Ascending aorta (tissue), 2 donors: ENCODE measurements at regions not wholly inside any gene's neighbourhood (a gene's known extent, or its start where the extent isn't known, plus 50 kb on each side); places are given as distances from the start of the nearest gene placed in this dataset.

Source experiments
- DNase-seq, 2 donors: peaks; one replicate each; pipeline ENCODE4 v3.0.0-alpha.2; 2019; ENCODE audit warnings: low spot score in 2 of 2
- H3K27ac ChIP-seq, 2 donors: fragments of 200-600 bp; sonication (generic); one replicate each; pipeline ENCODE4 v1.5.1; 2016 to 2017; ENCODE audit warnings: mild to moderate bottlenecking in 1 of 2
- H3K27me3 ChIP-seq: fragments of 200-600 bp; sonication (generic); one replicate; pipeline ENCODE4 v1.5.1; 2017
- H3K36me3 ChIP-seq, 2 donors: fragments of 200-600 bp; sonication (generic); one replicate each; pipeline ENCODE4 v1.5.1; 2016
- H3K4me1 ChIP-seq, 2 donors: fragments of 200-600 bp; sonication (generic); one replicate each; pipeline ENCODE4 v1.5.1; 2016 to 2017; ENCODE audit warnings: mild to moderate bottlenecking in 1 of 2
- H3K4me3 ChIP-seq, 2 donors: fragments of 200-600 bp; sonication (generic); one replicate each; pipeline ENCODE4 v1.5.1; 2016 to 2017; ENCODE audit warnings: mild to moderate bottlenecking in 1 of 2
- H3K9me3 ChIP-seq, 2 donors: fragments of 200-600 bp; sonication (generic); one replicate each; pipeline ENCODE4 v1.5.1; 2016
- intact Hi-C: fragments of 100-400 bp; cut with DNase I; formaldehyde crosslinking; loops from one replicate; pipeline ENCODE4 v1.15.1; 2023
- TF ChIP-seq, protein P1 (sequence below), 3 experiments: fragments of 200-600 bp in 2 of 3; fragments of 450-650 bp in 1 of 3; sonication (generic) in 2 of 3; IDR thresholded peaks; one replicate each; pipeline ENCODE4 v1.5.1; 2016 to 2019; ENCODE audit warnings: antibody characterized with exemption in 3 of 3, mild to moderate bottlenecking in 1 of 3, moderate library complexity in 1 of 3

DNA sequence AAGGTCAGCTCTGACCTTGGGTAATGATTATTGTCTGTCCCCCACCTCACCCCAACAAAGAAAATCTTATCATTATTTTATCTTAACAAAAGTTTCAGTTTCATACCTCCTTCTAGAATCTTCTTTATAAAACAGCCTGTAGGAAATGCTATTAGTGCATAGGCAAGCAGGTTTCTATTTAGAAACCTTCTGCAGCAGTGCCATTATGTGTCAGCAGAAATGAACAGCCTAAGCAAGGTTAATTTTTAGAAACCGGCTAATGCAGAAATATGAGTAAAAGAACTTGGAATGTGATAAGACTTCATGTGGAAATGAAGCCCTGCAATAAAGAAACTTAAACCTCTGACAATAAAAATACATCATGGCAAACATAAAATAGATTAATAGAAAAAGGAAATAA is 814.4 kb downstream of the FSCB start:
- no peak for DNase-seq

DNA sequence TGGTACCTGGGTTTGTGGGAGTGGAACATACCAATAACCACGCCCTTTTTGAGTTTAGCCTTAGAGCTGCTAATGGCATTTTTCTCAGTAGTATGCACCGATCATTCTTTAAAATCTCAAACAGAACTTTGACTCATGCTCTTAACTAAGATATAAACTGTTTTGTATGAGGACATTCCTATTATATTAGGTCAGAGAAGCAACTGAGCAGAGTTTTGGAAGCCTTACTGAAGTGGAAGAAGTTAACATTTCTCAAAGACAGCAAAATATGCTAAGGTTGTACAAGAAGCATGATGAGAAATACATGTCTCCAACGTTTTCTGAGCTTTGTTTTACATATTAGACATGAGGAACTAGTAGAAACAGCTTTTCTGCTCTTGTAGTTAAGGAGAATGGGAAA is 819.2 kb downstream of the FSCB start:
- Histone ChIP-seq H3K9me3 (no peaks in the 10 kb centered on the region), H3K27me3 (no peaks in the 10 kb centered on the region), H3K36me3 (no peaks in the 10 kb centered on the region), H3K4me3 (no peak overlapping the region), H3K27ac (no peak overlapping the region), H3K4me1 (no peaks in the 10 kb centered on the region)
- DNase-seq, result no peak
- TF ChIP-seq, protein P1, sequence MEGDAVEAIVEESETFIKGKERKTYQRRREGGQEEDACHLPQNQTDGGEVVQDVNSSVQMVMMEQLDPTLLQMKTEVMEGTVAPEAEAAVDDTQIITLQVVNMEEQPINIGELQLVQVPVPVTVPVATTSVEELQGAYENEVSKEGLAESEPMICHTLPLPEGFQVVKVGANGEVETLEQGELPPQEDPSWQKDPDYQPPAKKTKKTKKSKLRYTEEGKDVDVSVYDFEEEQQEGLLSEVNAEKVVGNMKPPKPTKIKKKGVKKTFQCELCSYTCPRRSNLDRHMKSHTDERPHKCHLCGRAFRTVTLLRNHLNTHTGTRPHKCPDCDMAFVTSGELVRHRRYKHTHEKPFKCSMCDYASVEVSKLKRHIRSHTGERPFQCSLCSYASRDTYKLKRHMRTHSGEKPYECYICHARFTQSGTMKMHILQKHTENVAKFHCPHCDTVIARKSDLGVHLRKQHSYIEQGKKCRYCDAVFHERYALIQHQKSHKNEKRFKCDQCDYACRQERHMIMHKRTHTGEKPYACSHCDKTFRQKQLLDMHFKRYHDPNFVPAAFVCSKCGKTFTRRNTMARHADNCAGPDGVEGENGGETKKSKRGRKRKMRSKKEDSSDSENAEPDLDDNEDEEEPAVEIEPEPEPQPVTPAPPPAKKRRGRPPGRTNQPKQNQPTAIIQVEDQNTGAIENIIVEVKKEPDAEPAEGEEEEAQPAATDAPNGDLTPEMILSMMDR (IDR thresholded peaks at IDR 0.05), result no peak
- intact Hi-C loops, result no loop called here

More for the DNA sequence above, 814.4 kb downstream of the FSCB start:
- no peaks in the 10 kb centered on the region for H3K27me3 ChIP-seq
- H3K9me3 ChIP-seq, result no peaks in the 10 kb centered on the region
- no peak overlapping the region for H3K4me3 ChIP-seq
- TF ChIP-seq, protein P1 (IDR thresholded peaks at IDR 0.05), result no peak
- no peaks in the 10 kb centered on the region for H3K4me1 ChIP-seq
- intact Hi-C loops, result no loop called here
- no peaks in the 10 kb centered on the region for H3K36me3 ChIP-seq
- H3K27ac ChIP-seq, result no peak overlapping the region

DNA sequence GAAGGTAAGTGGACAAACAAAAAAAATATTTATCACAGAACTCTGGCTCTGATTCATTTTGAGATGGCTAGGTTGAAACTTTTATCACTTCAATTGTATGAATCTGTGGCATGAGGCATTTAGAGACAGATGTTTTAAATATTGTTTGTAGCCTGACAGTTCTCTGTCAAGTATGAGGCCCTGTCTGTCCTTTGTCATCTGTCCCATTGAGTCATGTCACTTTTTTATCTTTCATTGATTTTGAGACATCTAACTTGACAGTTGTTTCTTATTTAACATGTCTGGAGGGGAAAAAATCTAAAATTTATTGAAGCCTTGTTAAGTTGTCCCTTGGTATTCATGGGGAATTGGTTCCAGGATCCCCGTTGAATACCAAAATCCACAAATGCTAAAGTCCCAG is 829.5 kb downstream of the FSCB start:
- no peaks in the 10 kb centered on the region for H3K4me1 ChIP-seq
- H3K9me3 ChIP-seq, result no peaks in the 10 kb centered on the region
- no peaks in the 10 kb centered on the region for H3K36me3 ChIP-seq
- TF ChIP-seq, protein P1 (IDR thresholded peaks at IDR 0.05), result no peak
- no peaks in the 10 kb centered on the region for H3K27me3 ChIP-seq
- intact Hi-C loops, result no loop called here
- no peak for DNase-seq
- H3K4me3 ChIP-seq, result no peak overlapping the region
- H3K27ac ChIP-seq, result no peak overlapping the region

DNA sequence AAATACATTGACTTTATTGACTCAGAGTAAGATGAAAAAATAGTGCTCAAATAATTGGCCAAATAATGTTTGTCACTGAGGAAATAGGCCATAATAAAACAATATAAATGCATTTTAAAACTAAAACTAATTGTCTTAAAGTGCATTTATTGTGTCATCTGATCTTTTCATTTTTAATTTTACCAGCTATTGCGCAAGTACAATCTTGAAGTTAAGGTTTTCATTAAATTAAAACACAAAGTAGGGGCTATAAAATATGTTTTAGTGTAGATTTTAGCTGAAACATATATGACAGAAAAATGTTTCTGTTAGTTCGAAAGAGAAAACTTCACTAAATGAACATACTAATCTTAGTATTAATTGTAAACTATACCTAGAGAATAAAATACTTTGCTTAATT is 832.8 kb downstream of the FSCB start:
- H3K4me3 ChIP-seq, result no peak overlapping the region
- no peaks in the 10 kb centered on the region for H3K4me1 ChIP-seq
- intact Hi-C loops, result no loop called here
- TF ChIP-seq, protein P1 (IDR thresholded peaks at IDR 0.05), result no peak
- no peaks in the 10 kb centered on the region for H3K36me3 ChIP-seq
- no peaks in the 10 kb centered on the region for H3K9me3 ChIP-seq
- no peaks in the 10 kb centered on the region for H3K27me3 ChIP-seq
- no peak for DNase-seq
- no peak overlapping the region for H3K27ac ChIP-seq

DNA sequence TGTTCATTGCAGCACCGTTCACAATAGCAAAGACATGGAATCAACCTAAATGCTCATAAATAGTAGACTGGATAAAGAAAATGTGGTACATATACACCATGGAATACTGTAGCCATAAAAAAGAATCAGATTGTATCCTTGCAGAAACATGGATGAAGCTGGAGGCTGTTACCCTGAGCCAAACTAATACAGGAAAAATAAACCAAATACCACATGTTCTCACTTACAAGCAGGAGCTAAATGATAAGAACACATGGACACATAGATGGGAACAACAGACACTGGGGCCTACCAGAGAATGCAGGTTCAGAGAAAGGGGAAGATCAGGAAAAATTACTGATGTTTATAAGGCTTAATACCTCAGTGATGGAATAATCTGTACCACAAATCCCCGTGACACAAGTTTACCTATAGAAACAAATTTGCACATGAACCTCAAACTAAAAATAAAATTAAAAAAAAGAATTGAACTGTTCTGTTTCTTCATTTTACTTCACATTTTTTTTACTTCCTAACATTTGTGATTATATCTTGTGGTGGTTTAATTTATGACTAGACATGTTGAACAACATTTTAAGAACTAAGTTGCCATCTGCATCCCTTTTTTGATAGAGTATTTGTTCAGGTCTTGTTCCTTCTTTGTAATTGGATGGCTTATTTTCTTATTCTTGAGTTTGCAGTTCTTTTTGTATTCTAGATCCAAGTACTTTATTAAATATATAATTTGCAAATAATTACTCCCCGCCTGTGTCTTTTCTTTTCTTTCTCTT is 835.2 kb downstream of the FSCB start:
- Histone ChIP-seq H3K36me3 (no peaks in the 10 kb centered on the region), H3K27ac (no peak overlapping the region), H3K27me3 (no peaks in the 10 kb centered on the region), H3K4me1 (no peaks in the 10 kb centered on the region), H3K4me3 (no peak overlapping the region), H3K9me3 (no peaks in the 10 kb centered on the region)
- no peak for DNase-seq
- TF ChIP-seq, protein P1 (IDR thresholded peaks at IDR 0.05), result no peak
- intact Hi-C loops, result no loop called here
